H1 (cell line): ENCODE measurements at regions not wholly inside any gene's neighbourhood (a gene's known extent, or its start where the extent isn't known, plus 50 kb on each side); places are given as distances from the start of the nearest gene placed in this dataset.

ENCODE experiments used
- SIN3A ChIP-seq, 2 experiments: IDR thresholded peaks in 1 of 2; conservative IDR thresholded peaks in 1 of 2; 2 replicates each; pipeline ENCODE4 v1.6.1; 2011 to 2012; ENCODE audit warnings: low read length in 2 of 2, improper control_type of control experiment in 1 of 2, low read depth in 1 of 2, mild to moderate bottlenecking in 1 of 2
- TF ChIP-seq, protein P1 (sequence below): fragments of 300-600 bp; sonication (generic); IDR thresholded peaks from 2 replicates; pipeline ENCODE4 v1.7.1; 2012; ENCODE audit warnings: low read length, moderate library complexity, mild to moderate bottlenecking, inconsistent platforms; ENCODE audit not compliant: insufficient replicate concordance

DNA sequence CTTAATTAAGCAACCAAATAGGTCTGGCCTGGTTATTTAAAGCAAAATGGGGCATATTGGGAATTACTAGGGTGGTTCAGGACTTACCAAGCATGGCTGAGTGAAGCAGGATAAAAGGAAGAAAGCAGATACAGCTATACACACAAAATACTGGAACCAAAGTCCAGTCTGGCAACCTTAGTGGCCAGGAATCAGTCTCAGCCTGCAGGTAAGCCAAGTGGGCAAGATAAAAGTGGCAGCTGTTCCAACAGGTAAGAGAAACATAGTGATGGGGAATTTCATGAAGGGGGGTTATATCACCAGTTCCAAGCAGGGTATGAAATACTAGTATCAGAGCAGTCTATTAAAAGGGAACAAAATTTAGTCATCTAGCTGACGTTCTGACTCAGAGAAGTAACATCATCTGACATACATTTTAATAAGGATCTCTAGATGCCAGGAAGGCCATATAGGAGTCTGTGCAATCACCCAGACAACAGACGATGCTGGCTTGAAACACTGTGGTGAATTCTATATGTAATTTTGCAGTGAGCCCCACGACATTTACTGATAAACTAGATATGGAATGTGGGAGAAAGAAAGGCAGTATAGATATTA is 292.1 kb upstream of the HSF2 start (continued):
- TF ChIP-seq, protein P1, sequence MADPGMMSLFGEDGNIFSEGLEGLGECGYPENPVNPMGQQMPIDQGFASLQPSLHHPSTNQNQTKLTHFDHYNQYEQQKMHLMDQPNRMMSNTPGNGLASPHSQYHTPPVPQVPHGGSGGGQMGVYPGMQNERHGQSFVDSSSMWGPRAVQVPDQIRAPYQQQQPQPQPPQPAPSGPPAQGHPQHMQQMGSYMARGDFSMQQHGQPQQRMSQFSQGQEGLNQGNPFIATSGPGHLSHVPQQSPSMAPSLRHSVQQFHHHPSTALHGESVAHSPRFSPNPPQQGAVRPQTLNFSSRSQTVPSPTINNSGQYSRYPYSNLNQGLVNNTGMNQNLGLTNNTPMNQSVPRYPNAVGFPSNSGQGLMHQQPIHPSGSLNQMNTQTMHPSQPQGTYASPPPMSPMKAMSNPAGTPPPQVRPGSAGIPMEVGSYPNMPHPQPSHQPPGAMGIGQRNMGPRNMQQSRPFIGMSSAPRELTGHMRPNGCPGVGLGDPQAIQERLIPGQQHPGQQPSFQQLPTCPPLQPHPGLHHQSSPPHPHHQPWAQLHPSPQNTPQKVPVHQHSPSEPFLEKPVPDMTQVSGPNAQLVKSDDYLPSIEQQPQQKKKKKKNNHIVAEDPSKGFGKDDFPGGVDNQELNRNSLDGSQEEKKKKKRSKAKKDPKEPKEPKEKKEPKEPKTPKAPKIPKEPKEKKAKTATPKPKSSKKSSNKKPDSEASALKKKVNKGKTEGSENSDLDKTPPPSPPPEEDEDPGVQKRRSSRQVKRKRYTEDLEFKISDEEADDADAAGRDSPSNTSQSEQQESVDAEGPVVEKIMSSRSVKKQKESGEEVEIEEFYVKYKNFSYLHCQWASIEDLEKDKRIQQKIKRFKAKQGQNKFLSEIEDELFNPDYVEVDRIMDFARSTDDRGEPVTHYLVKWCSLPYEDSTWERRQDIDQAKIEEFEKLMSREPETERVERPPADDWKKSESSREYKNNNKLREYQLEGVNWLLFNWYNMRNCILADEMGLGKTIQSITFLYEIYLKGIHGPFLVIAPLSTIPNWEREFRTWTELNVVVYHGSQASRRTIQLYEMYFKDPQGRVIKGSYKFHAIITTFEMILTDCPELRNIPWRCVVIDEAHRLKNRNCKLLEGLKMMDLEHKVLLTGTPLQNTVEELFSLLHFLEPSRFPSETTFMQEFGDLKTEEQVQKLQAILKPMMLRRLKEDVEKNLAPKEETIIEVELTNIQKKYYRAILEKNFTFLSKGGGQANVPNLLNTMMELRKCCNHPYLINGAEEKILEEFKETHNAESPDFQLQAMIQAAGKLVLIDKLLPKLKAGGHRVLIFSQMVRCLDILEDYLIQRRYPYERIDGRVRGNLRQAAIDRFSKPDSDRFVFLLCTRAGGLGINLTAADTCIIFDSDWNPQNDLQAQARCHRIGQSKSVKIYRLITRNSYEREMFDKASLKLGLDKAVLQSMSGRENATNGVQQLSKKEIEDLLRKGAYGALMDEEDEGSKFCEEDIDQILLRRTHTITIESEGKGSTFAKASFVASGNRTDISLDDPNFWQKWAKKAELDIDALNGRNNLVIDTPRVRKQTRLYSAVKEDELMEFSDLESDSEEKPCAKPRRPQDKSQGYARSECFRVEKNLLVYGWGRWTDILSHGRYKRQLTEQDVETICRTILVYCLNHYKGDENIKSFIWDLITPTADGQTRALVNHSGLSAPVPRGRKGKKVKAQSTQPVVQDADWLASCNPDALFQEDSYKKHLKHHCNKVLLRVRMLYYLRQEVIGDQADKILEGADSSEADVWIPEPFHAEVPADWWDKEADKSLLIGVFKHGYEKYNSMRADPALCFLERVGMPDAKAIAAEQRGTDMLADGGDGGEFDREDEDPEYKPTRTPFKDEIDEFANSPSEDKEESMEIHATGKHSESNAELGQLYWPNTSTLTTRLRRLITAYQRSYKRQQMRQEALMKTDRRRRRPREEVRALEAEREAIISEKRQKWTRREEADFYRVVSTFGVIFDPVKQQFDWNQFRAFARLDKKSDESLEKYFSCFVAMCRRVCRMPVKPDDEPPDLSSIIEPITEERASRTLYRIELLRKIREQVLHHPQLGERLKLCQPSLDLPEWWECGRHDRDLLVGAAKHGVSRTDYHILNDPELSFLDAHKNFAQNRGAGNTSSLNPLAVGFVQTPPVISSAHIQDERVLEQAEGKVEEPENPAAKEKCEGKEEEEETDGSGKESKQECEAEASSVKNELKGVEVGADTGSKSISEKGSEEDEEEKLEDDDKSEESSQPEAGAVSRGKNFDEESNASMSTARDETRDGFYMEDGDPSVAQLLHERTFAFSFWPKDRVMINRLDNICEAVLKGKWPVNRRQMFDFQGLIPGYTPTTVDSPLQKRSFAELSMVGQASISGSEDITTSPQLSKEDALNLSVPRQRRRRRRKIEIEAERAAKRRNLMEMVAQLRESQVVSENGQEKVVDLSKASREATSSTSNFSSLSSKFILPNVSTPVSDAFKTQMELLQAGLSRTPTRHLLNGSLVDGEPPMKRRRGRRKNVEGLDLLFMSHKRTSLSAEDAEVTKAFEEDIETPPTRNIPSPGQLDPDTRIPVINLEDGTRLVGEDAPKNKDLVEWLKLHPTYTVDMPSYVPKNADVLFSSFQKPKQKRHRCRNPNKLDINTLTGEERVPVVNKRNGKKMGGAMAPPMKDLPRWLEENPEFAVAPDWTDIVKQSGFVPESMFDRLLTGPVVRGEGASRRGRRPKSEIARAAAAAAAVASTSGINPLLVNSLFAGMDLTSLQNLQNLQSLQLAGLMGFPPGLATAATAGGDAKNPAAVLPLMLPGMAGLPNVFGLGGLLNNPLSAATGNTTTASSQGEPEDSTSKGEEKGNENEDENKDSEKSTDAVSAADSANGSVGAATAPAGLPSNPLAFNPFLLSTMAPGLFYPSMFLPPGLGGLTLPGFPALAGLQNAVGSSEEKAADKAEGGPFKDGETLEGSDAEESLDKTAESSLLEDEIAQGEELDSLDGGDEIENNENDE: no peak
- TF ChIP-seq SIN3A (conservative IDR thresholded peaks at IDR 0.05 in 1 of 2, IDR thresholded peaks at IDR 0.05 in 1 of 2; ENCODE audit: low read depth in 1 of 2, low read length in 2 of 2): no peak
- TF ChIP-seq, all 59 proteins: peak for 0
